ENCODE measurements at regions not wholly inside any gene's neighbourhood (a gene's known extent, or its start where the extent isn't known, plus 50 kb on each side); places are given as distances from the start of the nearest gene placed in this dataset.
A peak's percentile ranks its signal among the peaks of the same experiment; 100 is the strongest.

- FAIRE-seq (no peak), DNase-seq (ENCODE audit: low spot score in 2 of 2) (no peak)
Measured at GRCh38 chr12:43126652-43127375, 425.2 kb downstream of the ADAMTS20 start.

- FAIRE-seq (no peak), DNase-seq (ENCODE audit: low spot score in 2 of 2) (no peak)
Measured at GRCh38 chr12:43123461-43123860, 428.5 kb downstream of the ADAMTS20 start.

GRCh38 chr12:43120150-43120549 is 431.9 kb downstream of the ADAMTS20 start:
- FAIRE-seq (no peak), DNase-seq (ENCODE audit: low spot score in 2 of 2) (no peak)

DNA sequence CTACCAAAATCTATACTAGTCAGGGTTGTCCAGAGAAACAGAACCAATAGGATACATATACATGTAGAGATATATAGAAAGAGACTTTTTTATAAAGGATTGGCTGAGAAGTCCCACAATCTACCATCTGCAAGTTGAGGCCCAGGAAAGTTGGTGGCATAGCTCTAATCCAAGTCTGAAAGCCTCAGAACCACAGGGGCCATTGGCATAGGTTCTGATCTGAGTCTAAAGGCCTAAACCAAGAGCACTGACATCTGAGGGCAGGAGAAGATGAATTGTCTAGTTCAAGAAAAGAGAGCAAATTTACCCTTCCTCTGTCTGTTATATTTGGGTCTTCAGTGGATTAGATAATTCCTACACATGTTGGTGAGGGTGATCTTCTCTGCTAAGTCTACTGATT is 433.1 kb downstream of the ADAMTS20 start:
- no peak for FAIRE-seq
- DNase-seq (ENCODE audit: low spot score in 2 of 2): no peak

GRCh38 chr12:43118234-43118633 is 433.8 kb downstream of the ADAMTS20 start:
- no peak for FAIRE-seq

DNA sequence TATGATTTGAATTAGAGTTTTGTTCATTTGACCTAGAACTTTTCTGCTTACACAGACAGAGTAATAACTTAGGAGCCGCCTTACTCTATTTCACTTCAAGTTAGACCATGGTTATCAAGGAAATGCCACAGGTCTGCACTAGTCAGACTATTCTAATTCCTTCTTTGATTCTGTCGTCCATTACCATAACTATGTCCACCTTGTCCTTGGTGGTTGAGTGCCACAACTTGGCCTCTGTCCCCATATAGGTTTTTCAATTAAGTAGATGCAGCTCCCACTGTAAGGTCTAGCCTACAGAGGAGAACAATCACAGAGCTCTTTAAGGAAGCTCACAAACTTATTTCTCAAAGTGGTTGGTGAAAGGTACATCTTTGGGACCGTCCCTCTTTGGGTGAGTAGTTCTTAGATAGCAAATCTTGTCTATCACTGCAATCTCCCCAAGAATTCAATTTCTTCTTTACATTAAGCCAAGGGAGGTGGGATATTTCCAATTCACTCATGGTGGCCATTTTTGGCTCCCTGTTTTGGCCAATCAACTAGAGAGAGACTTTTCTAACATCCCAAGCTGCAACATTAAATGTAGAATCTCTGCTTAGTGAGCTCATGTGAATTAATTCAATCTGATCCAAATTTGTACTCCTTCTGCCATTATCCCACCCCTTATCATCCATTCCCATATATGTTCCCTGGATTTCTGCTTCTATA is 434.6 kb downstream of the ADAMTS20 start:
- DNase-seq (ENCODE audit: low spot score in 2 of 2) (no peak), FAIRE-seq (no peak)

More at GRCh38 chr12:43118234-43118633, 433.8 kb downstream of the ADAMTS20 start:
- DNase-seq (ENCODE audit: low spot score in 2 of 2): no peak

- no peak for DNase-seq (ENCODE audit: low spot score in 2 of 2)
- FAIRE-seq: no peak
Measured at GRCh38 chr12:43115441-43116160, 436.4 kb downstream of the ADAMTS20 start.

GRCh38 chr12:43114316-43114715 is 437.7 kb downstream of the ADAMTS20 start:
- FAIRE-seq (no peak), DNase-seq (ENCODE audit: low spot score in 2 of 2) (no peak)

GRCh38 chr12:43113616-43114015 is 438.4 kb downstream of the ADAMTS20 start:
- DNase-seq (ENCODE audit: low spot score in 2 of 2): no peak
- no peak for FAIRE-seq

GRCh38 chr12:43113135-43113534 is 438.9 kb downstream of the ADAMTS20 start:
- DNase-seq (ENCODE audit: low spot score in 2 of 2) (no peak), FAIRE-seq (no peak)

- DNase-seq (ENCODE audit: low spot score in 2 of 2) (no peak), FAIRE-seq (no peak)
Measured at GRCh38 chr12:43112101-43112920, 439.7 kb downstream of the ADAMTS20 start.

DNA sequence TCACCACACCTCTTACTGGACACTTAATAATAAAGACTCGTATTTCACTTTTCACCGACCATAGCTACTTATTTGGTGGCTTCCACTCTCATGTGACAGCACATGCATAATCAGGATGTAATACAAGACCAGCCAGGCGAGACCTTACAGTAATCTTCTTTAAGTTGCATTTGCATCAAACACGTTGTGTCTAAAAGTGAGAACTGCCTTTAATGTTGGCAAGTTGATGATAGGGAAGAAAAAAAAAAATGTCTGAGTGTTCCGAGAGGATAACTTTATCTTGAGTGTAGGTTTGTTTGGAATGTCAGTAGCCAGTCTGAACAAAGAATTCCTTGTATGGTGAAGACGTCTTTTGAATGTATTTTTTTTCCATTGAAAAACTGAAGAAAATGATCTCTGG is 440.4 kb downstream of the ADAMTS20 start:
- no peak for DNase-seq (ENCODE audit: low spot score in 2 of 2)
- no peak for FAIRE-seq

- no peak for DNase-seq (ENCODE audit: low spot score in 2 of 2)
- no peak for FAIRE-seq
Measured at GRCh38 chr12:43109631-43110345, 442.2 kb downstream of the ADAMTS20 start.

- FAIRE-seq: no peak
- no peak for DNase-seq (ENCODE audit: low spot score in 2 of 2)
Measured at GRCh38 chr12:43108656-43109055, 443.3 kb downstream of the ADAMTS20 start.

DNA sequence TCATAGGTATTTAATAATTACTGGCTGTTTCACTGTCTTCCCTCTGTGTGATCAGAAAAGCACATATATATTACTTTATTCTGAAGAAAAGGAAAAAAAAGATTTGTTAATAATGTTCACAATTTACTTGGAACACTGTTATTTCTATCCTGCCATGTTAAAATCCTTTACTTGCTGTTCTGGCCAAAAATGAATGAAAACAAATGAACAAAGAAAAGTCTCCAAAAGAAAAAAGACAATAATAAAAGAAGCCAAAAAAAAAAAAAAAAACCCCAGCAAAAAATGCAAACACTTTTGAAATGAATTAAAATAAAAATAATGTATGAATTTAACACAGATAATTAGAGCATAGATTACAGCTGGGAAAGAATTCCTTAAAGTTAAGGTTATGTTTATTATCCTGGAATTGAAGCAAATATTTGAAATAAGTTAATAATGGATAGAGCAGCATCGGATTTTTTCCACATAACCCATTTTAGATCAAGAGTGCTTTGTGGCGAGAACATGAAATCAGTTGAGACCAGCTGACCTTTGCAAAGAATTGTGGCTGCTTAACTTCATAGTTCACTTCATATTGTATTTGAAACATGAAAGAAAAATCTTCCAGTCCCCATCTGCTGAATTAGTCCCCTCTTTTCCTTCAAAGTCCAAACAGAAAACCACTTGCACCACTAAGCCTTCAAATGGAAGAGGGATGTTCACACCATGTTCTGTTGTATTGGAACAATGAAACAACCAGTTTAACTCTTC is 444.8 kb downstream of the ADAMTS20 start:
- peak; percentile 42 for FAIRE-seq
- DNase-seq (ENCODE audit: low spot score in 2 of 2): no peak

GRCh38 chr12:43106355-43106754 is 445.6 kb downstream of the ADAMTS20 start:
- DNase-seq (ENCODE audit: low spot score in 2 of 2) (no peak), FAIRE-seq (no peak)

GRCh38 chr12:43105426-43105981 is 446.5 kb downstream of the ADAMTS20 start:
- DNase-seq (ENCODE audit: low spot score in 2 of 2): no peak
- no peak for FAIRE-seq

DNA sequence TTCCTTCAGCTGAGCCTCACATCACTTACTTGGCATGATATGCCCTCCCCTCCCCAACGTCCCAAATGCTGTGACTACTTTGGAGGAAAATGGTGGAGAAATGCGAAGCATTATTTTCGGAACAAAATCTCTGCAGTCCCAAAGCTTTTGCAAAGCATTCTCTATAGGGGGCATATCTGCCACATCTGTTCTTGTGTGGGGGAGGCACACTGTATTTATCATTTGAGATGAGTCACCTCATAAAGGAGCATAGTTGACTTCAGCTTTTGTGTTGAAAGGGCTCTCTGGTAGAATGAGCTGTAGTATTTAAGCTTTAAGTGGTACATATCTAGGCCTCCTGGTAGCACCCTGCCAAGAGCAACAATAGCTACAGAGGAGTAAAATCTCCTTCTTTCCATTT is 447.5 kb downstream of the ADAMTS20 start:
- no peak for FAIRE-seq

DNA sequence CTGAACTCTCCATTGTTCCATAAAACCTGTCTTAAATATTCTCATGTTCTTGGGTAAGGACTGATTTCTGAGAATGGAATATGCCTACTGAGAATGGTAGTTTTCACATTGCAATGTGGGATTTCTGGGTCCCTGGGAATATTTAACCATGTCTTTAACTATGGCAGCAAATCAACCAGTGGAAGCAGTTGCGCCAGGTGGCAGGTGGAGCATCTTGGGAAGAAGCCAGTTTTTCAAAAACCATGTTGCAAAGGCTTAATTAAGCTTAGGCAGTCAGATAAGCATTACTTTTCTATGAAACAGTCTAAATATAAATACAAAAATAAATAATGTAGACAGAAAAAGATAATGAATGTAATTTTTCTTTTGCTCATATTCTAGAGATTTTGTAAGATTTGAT is 448.1 kb downstream of the ADAMTS20 start:
- DNase-seq (ENCODE audit: low spot score in 2 of 2) (no peak), FAIRE-seq (no peak)

More for the DNA sequence above, 447.5 kb downstream of the ADAMTS20 start:
- DNase-seq (ENCODE audit: low spot score in 2 of 2): no peak
